ENCODE measurements at regions not wholly inside any gene's neighbourhood (a gene's known extent, or its start where the extent isn't known, plus 50 kb on each side); places are given as distances from the start of the nearest gene placed in this dataset.

GRCh38 chr5:141762316-141762715, 80.3 kb upstream of the ARAP3 start:
- Histone ChIP-seq H3K27me3 (peaks cover 47% of the 10 kb centered on the region), H3K9me3 (no peaks in the 10 kb centered on the region)
- no peak for DNase-seq

GRCh38 chr5:141760753-141761152, 78.7 kb upstream of the ARAP3 start:
- H3K4me3 ChIP-seq: no peak overlapping the region
- H3K9me3 ChIP-seq: no peaks in the 10 kb centered on the region
- peaks cover 50% of the 10 kb centered on the region for H3K27me3 ChIP-seq
- H3K36me3 ChIP-seq: no peaks in the 10 kb centered on the region
- no peak for DNase-seq

More at GRCh38 chr5:141762316-141762715, 80.3 kb upstream of the ARAP3 start:
- H3K36me3 ChIP-seq: no peaks in the 10 kb centered on the region
- H3K4me3 ChIP-seq: no peak overlapping the region

DNA sequence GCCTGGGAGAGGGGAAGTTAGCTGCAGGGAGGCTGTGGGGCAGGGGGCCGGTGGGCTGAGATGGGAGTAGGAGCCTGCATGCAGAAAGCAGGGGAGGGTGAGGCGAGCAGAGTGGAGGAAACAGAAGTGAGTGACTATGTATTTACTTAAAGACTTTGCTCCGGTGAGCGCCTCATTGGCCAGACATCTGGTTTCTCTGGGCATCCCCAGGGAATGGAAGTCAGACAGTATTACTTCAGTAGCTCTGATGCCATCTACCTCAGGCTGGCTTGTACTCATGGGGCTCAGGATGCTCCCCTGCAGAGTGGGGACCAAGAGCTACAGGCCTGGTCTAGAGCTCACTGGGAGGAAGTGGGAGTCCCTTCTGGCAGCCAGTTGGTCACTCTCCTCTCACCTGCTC, 78.2 kb upstream of the ARAP3 start:
- Histone ChIP-seq H3K9me3 (no peaks in the 10 kb centered on the region), H3K36me3 (no peaks in the 10 kb centered on the region), H3K27me3 (peaks cover 50% of the 10 kb centered on the region), H3K4me3 (no peak overlapping the region)
- DNase-seq: no peak

GRCh38 chr5:141758310-141758998, 76.4 kb upstream of the ARAP3 start:
- Histone ChIP-seq H3K4me3 (no peak overlapping the region), H3K36me3 (no peaks in the 10 kb centered on the region), H3K27me3 (peaks cover 56% of the 10 kb centered on the region), H3K9me3 (no peaks in the 10 kb centered on the region)
- no peak for DNase-seq

DNA sequence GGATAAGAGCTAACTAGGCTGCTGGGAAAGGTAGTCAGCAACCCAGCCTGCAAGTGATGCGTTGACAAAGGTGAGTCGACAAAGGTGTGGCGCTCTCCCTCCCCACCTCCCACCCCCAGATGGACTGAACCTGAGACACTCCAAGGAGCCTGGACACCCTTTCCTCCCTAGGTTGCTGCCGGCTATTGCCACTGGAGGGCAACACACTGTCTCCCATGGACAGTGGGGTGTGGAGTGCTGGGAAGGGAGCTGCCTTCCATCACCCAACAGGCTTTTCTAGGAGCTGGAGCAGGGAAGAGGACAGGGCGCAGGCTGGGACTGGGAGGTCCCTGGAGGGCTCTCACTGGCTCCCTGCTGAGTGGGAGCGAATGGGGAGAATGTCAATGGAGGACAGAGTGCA, 75.4 kb upstream of the ARAP3 start:
- no peaks in the 10 kb centered on the region for H3K9me3 ChIP-seq
- H3K4me3 ChIP-seq: no peak overlapping the region
- peaks cover 61% of the 10 kb centered on the region for H3K27me3 ChIP-seq
- peak; percentile 50 for DNase-seq
- H3K36me3 ChIP-seq: no peaks in the 10 kb centered on the region

DNA sequence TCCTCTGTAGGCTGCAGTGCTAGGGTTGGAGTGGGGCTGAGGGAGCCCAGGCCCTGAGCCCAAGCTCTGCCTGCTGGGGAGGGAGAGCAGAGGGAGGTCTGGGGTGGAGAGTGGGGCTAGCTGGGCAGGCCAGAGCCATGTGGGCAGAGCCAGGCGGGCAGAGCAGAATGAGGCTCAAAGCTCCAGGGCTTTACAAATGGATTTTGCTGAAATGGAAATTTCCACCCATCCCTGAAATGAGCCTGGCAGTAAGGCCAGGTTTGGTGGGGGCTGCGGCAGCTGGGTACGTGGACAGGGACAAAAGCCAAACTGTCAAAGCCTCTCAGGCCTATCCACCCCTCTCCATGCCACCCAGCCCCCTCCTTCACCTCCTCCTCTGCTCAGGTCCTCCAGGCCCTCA, 74.2 kb upstream of the ARAP3 start:
- Histone ChIP-seq H3K27me3 (peaks cover 59% of the 10 kb centered on the region), H3K36me3 (no peaks in the 10 kb centered on the region), H3K9me3 (no peaks in the 10 kb centered on the region), H3K4me3 (no peak overlapping the region)
- DNase-seq: no peak

GRCh38 chr5:141753971-141754713, 72.1 kb upstream of the ARAP3 start:
- Histone ChIP-seq H3K36me3 (no peaks in the 10 kb centered on the region), H3K9me3 (no peaks in the 10 kb centered on the region), H3K4me3 (no peak overlapping the region), H3K27me3 (peaks cover 50% of the 10 kb centered on the region)
- peak; percentile 26 for DNase-seq

GRCh38 chr5:141753143-141753970, 71.3 kb upstream of the ARAP3 start:
- Histone ChIP-seq H3K4me3 (no peak overlapping the region), H3K27me3 (peaks cover 50% of the 10 kb centered on the region), H3K36me3 (no peaks in the 10 kb centered on the region), H3K9me3 (no peaks in the 10 kb centered on the region)
- no peak for DNase-seq

- H3K36me3 ChIP-seq: no peaks in the 10 kb centered on the region
- H3K4me3 ChIP-seq: no peak overlapping the region
- no peaks in the 10 kb centered on the region for H3K9me3 ChIP-seq
- peak; percentile 72 for DNase-seq
- H3K27me3 ChIP-seq: peaks cover 35% of the 10 kb centered on the region
Observed at GRCh38 chr5:141747152-141748141, 65.4 kb upstream of the ARAP3 start.

- no peak for DNase-seq
- H3K36me3 ChIP-seq: no peaks in the 10 kb centered on the region
- H3K27me3 ChIP-seq: peaks cover 27% of the 10 kb centered on the region
- no peak overlapping the region for H3K4me3 ChIP-seq
- H3K9me3 ChIP-seq: no peaks in the 10 kb centered on the region
Observed at GRCh38 chr5:141746395-141746794, 64.4 kb upstream of the ARAP3 start.

DNA sequence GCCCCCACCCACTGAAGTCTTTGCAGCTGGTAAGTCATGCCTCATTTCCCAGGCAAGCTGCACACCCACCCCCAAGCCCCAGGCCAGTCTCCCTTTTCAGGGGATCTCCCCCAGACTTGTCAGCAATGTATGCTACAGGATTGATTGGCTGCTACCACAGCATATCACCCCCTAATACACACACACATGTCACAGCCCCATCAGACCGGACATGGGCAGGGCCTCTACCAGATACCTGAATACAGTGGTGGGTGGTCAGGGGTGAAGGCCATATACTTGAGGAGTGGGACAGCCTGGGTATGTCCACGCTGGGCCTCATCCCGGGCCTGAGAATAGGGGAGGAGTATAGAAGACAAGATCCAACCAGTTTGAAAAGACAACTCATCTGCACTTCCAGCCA, 63.4 kb upstream of the ARAP3 start:
- no peak for DNase-seq
- H3K4me3 ChIP-seq: no peak overlapping the region
- no peaks in the 10 kb centered on the region for H3K36me3 ChIP-seq
- no peaks in the 10 kb centered on the region for H3K9me3 ChIP-seq
- peaks cover 20% of the 10 kb centered on the region for H3K27me3 ChIP-seq

GRCh38 chr5:141743866-141744272, 61.8 kb upstream of the ARAP3 start:
- Histone ChIP-seq H3K4me3 (no peak overlapping the region), H3K27me3 (peaks cover 14% of the 10 kb centered on the region), H3K36me3 (no peaks in the 10 kb centered on the region), H3K9me3 (no peaks in the 10 kb centered on the region)
- DNase-seq: no peak

GRCh38 chr5:141742866-141743851, 61.1 kb upstream of the ARAP3 start:
- peak; percentile 28 for DNase-seq
- Histone ChIP-seq H3K9me3 (no peaks in the 10 kb centered on the region), H3K36me3 (no peaks in the 10 kb centered on the region), H3K27me3 (peaks cover 13% of the 10 kb centered on the region), H3K4me3 (no peak overlapping the region)

- no peaks in the 10 kb centered on the region for H3K36me3 ChIP-seq
- peaks cover 16% of the 10 kb centered on the region for H3K27me3 ChIP-seq
- H3K4me3 ChIP-seq: no peak overlapping the region
- no peaks in the 10 kb centered on the region for H3K9me3 ChIP-seq
- no peak for DNase-seq
Observed at GRCh38 chr5:141742144-141742543, 60.1 kb upstream of the ARAP3 start.

DNA sequence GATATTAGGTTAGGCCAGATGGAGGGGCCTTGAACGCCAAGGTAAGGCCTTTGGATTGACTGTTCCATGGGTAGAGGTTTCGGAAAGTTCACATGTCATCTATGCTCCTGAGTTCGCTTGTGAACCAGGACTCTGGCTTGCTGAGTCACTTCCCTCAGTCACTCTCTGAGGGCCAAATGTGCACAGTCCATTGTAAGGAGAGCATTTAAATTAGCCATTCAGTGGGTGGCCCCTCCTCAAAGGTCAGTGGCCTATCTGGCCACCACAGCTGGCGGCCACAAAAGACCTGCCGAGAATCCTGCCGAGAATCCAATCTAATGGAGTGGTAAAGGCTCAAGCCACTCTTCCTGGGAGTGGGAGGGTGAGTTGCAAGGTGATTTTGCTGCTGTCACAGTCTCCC, 58.9 kb upstream of the ARAP3 start:
- DNase-seq: no peak
- H3K27me3 ChIP-seq: peaks cover 22% of the 10 kb centered on the region
- H3K36me3 ChIP-seq: no peaks in the 10 kb centered on the region
- H3K4me3 ChIP-seq: no peak overlapping the region
- no peaks in the 10 kb centered on the region for H3K9me3 ChIP-seq
